Spinal cord (tissue), 9 donors: ENCODE measurements at regions not wholly inside any gene's neighbourhood (a gene's known extent, or its start where the extent isn't known, plus 50 kb on each side); places are given as distances from the start of the nearest gene placed in this dataset.
"Not testable (repeated sequence)": the region's sequence is repeated elsewhere in the genome, so short reads cannot be mapped to it uniquely, and the experiment has no call there.

ENCODE experiments used
- DNase-seq, 6 donors: peaks; one replicate each; pipeline versions ENCODE4 v3.0.0 to v3.0.0-alpha.2; 2013 to 2015; ENCODE audit warnings: low spot score in 6 of 6, low read depth in 4 of 6
- H3K27ac ChIP-seq: one replicate; pipeline ENCODE4 v1.5.1; 2013; ENCODE audit warnings: low read depth, low read length, control low read depth
- H3K27me3 ChIP-seq: one replicate; pipeline ENCODE4 v1.6.1; 2013; ENCODE audit warnings: low read length; ENCODE audit not compliant: control insufficient read depth, insufficient read depth
- H3K36me3 ChIP-seq: one replicate; pipeline ENCODE4 v1.6.1; 2013; ENCODE audit warnings: low read length; ENCODE audit not compliant: control insufficient read depth, insufficient read depth
- H3K4me1 ChIP-seq: one replicate; pipeline ENCODE4 v1.6.1; 2013; ENCODE audit warnings: low read length; ENCODE audit not compliant: control insufficient read depth, insufficient read depth
- H3K4me3 ChIP-seq: one replicate; pipeline ENCODE4 v1.5.1; 2013; ENCODE audit warnings: low read depth, low read length, control low read depth
- H3K9me3 ChIP-seq: one replicate; pipeline ENCODE4 v1.6.1; 2013; ENCODE audit warnings: low read length; ENCODE audit not compliant: control insufficient read depth, insufficient read depth
- WGBS: methylation state at CpG from one replicate; pipeline ENCODE4 v1.1.5; 2013; ENCODE audit warnings: missing lambda C conversion rate; ENCODE audit not compliant: insufficient coverage; 5-methylcytosine and 5-hydroxymethylcytosine counted together
- donor health status: healthy.

DNA sequence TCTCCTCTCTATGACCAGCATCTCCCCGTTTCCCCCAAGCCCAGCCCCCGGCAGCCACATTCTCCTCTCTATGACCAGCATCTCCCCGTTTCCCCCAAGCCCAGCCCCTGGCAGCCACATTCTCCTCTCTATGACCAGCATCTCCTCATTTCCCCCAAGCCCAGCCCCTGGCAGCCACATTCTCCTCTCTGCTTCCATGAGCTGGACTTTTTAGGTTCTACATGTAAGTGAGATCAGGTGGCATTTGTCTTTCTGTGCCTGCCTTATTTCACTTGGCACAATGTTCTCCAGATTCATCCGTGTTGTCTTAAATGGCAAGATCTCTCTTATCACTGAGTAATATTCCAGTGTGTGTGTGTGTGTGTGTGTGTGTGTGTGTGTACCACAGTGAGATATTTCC, 428.1 kb upstream of the B3GAT1 start:
- not testable (repeated sequence) for H3K9me3 ChIP-seq, H3K4me3 ChIP-seq, H3K36me3 ChIP-seq, H3K27ac ChIP-seq, H3K27me3 ChIP-seq, DNase-seq
- H3K4me1 ChIP-seq = peaks cover 16% of the 10 kb centered on the region
- no CpG with 5 or more reads among the region's 4 CpGs for WGBS

DNA sequence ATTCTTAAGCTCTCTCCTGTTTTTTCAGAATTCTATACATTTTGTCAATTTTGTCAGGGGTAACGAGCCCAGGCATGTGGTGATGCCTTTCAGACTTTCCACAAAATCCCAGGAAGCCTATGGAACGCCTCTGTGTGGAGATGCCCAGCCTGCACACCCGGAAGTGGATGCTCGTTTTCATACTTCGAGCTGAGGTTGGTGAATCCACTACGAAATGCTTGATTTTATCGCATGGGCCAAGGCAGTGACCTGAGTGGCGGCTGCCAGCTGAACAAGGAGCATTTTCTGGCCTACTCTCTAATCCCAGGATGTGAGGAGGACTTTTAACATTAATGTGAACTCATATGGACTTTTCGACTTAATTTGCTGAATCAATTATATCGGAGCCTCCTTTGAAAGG, 426.7 kb upstream of the B3GAT1 start:
- Histone ChIP-seq H3K27me3 (no peaks in the 10 kb centered on the region), H3K36me3 (no peaks in the 10 kb centered on the region), H3K4me1 (peaks cover 16% of the 10 kb centered on the region), H3K4me3 (no peak overlapping the region), H3K9me3 (no peaks in the 10 kb centered on the region), H3K27ac (no peak overlapping the region)
- no peak for DNase-seq
- WGBS = 93% methylated on average over 8 of the region's 10 CpGs

DNA sequence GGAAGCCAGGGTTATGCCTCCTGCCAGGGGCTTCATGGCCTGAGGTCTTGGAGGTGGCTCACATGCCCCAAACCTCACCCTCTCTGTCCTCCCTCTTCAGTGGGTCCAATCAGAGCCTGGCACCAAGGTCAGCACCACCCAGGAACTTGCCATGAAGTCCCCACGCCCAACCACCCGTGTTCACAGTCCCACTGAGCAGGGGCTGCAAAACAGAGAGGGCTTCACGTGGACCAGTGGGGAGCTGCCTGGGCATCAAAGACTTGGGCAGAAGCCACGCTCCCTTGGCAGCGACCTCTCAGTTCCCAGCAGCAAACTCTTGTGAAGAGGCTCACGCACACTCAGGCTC, 425.8 kb upstream of the B3GAT1 start:
- Histone ChIP-seq H3K9me3 (no peaks in the 10 kb centered on the region), H3K4me1 (peaks cover 9% of the 10 kb centered on the region), H3K36me3 (no peaks in the 10 kb centered on the region), H3K27me3 (no peaks in the 10 kb centered on the region), H3K27ac (no peak overlapping the region), H3K4me3 (no peak overlapping the region)
- WGBS = 70% methylated on average over 6 of the region's 6 CpGs
- DNase-seq = no peak

DNA sequence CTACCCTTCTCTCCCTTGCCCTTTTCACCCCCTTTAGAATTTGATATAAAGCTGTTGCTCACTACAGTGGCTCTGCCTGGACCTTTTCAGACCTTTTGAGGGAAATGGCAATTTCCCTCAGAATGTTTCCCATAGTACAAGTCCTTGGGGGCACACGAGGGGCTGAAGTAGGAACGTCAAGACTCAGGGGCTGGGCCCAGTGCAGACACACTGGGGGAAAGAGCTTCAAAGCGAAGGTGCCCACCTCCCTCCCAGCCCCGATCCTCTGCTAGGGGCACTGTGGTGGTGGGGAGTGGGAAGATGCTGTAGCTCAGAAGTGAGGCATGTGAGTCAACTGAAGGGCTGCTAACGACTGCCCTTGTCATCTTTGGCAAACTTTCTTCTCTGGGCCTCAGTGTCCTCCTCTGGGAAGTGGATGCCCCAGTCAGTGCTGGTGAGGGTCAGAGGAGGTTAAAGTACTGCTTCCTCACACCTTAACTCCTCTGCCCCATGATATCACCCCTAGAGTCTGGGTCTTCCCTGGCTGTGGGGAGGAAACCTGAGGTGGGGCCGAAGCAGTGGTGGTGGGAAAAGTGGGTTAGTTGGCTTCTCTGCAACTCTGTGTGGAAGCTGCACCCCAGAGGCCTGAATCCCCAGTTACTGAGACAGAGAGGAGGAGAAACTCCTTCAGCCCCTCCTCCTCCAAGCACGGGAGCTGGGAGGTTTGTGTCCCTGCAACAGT, 425.3 kb upstream of the B3GAT1 start:
- Histone ChIP-seq H3K4me3 (no peak overlapping the region), H3K9me3 (no peaks in the 10 kb centered on the region), H3K27ac (no peak overlapping the region), H3K36me3 (no peaks in the 10 kb centered on the region), H3K4me1 (peaks cover 9% of the 10 kb centered on the region), H3K27me3 (no peaks in the 10 kb centered on the region)
- DNase-seq = no peak
- WGBS = 82% methylated on average over 6 of the region's 7 CpGs

DNA sequence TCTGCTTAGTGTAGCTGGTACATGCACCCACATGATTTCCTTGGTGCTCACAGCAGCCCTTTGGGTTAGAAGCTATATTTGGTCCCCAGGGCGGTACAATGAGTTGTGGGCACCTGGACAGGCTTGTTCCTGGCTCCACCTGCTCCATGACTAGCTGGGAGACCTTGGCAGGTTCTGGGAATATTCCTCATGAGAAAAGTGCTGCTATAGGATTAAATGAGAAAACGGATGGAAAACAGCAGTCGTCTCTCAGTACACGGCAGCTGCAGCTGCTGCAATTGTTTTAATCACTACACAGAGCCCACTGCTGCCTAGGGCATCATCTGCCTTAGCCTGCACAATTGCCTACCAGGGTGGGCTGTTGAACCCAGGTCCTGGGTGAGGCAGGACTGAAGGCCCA, 424.5 kb upstream of the B3GAT1 start:
- 73% methylated on average over 1 of the region's 4 CpGs for WGBS
- H3K9me3 ChIP-seq = no peaks in the 10 kb centered on the region
- DNase-seq = peak in 1 of 6 donors; percentile 72
- no peaks in the 10 kb centered on the region for H3K36me3 ChIP-seq
- H3K4me3 ChIP-seq = no peak overlapping the region
- no peaks in the 10 kb centered on the region for H3K27me3 ChIP-seq
- H3K4me1 ChIP-seq = peaks cover 9% of the 10 kb centered on the region
- H3K27ac ChIP-seq = no peak overlapping the region

DNA sequence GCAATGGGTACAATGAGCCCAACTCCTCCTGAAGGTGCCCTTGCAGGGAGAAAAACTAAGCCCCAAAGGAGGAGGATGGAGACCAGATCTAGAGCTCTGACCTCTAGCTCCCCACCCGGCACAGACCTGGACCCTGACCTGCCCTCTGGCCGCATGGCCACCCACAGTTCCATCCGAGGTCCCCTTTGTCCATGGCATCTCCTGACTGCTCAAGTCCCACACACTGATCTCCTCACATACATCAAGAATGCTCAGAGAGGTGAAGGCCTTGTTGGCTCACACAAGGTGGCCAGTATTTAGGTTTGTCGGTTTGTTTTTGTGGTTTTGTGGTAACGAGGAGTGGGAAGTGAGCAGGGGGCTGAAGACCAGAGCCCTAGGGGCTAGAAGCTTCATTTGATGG, 423.5 kb upstream of the B3GAT1 start:
- peaks cover 9% of the 10 kb centered on the region for H3K4me1 ChIP-seq
- no peaks in the 10 kb centered on the region for H3K36me3 ChIP-seq
- WGBS = 94% methylated on average over 5 of the region's 5 CpGs
- H3K27ac ChIP-seq = no peak overlapping the region
- H3K27me3 ChIP-seq = no peaks in the 10 kb centered on the region
- no peaks in the 10 kb centered on the region for H3K9me3 ChIP-seq
- DNase-seq = no peak
- H3K4me3 ChIP-seq = no peak overlapping the region

DNA sequence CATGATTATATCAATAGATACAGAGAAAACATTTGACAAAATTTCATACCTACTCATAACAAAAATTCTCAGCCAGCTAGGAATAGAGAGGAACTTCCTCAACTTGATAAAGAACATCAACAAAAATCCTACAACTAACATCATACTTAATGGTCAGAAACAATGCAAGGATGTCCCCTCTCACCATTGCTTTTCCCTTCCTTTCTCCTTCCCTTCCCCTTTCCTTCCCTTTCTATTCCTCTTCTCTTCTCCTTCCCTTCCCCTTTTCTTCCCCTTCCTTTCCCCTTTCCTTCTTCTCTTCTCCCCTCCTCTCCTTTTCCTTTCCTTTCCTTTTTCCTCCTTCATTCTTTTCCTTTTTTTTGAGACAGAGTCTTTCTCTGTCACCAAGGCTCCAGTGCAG, 418.3 kb upstream of the B3GAT1 start:
- no peaks in the 10 kb centered on the region for H3K27me3 ChIP-seq
- H3K36me3 ChIP-seq = no peaks in the 10 kb centered on the region
- H3K4me3 ChIP-seq = no peak overlapping the region
- no peaks in the 10 kb centered on the region for H3K9me3 ChIP-seq
- H3K4me1 ChIP-seq = no peaks in the 10 kb centered on the region
- DNase-seq = no peak
- no peak overlapping the region for H3K27ac ChIP-seq

DNA sequence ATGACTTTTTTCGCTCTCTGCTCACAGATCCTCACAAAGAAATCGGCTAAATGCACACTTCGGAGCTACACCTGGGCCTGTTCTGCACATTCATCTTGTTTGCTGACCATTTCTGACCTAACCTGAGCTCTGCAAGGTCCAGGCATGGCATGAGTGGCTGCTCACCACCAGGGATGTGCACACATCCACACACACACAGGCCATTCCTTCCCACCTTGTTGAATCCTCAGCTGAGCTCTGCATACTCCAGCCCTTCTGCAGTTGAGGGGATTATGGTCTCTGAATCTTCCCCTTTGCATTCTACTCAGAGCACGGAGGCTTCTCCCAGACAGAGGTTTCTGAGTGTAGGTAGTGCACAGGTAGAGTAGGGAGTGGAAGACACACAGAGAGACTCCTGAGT, 411.9 kb upstream of the B3GAT1 start:
- no peak overlapping the region for H3K27ac ChIP-seq
- peaks cover 7% of the 10 kb centered on the region for H3K4me1 ChIP-seq
- no peak for DNase-seq
- no peaks in the 10 kb centered on the region for H3K27me3 ChIP-seq
- no peak overlapping the region for H3K4me3 ChIP-seq
- no peaks in the 10 kb centered on the region for H3K9me3 ChIP-seq
- 89% methylated on average over 3 of the region's 4 CpGs for WGBS
- H3K36me3 ChIP-seq = no peaks in the 10 kb centered on the region

DNA sequence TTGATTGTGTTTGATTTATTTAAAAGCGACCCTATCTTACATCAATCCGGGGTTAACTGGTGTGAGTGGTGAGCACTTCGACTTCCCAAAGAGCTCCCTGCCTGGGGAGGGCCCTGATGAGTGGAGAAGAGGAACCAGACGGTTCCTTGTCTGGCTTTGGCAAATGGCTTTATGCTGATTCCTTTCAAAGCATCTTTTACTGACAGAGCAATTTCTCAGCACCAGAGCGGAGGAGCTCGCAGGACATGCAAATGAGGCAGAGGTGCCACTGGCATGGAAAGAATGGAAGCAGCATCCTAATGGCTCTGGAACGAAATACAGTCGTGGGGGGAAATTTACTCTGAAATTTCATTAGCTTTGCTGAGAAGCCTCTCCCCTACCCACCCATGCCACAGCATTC, 410.9 kb upstream of the B3GAT1 start:
- Histone ChIP-seq H3K27me3 (no peaks in the 10 kb centered on the region), H3K27ac (no peak overlapping the region), H3K4me1 (peaks cover 7% of the 10 kb centered on the region), H3K4me3 (no peak overlapping the region), H3K36me3 (no peaks in the 10 kb centered on the region), H3K9me3 (no peaks in the 10 kb centered on the region)
- peak in 2 of 6 donors; percentile 70 to 71 for DNase-seq
- WGBS = 14% methylated on average over 4 of the region's 8 CpGs

DNA sequence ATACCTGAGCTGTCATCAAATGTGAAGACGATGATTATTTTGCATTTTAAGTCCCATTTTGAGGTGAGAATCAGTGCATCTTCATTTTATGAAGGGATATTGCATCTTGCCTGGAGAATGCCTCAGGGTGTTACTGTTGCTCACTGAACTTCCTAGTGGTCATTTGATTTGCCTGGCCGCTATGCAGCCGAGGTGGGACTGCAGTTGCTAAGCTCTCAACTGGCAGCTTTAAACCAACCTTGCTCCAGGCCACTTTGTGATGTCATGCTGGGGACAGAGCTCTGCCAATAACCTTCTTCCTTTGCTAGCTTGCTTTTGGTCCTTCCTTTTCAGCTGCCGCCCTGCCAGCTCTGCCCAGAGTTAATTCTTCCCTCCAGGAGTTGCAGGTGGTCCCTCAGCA, 409.4 kb upstream of the B3GAT1 start:
- Histone ChIP-seq H3K27me3 (no peaks in the 10 kb centered on the region), H3K36me3 (no peaks in the 10 kb centered on the region), H3K9me3 (no peaks in the 10 kb centered on the region), H3K4me3 (no peak overlapping the region), H3K27ac (no peak overlapping the region), H3K4me1 (peaks cover 7% of the 10 kb centered on the region)
- WGBS = 78% methylated on average over 3 of the region's 4 CpGs
- no peak for DNase-seq
